GM13976 (cell line): ENCODE measurements at regions not wholly inside any gene's neighbourhood (a gene's known extent, or its start where the extent isn't known, plus 50 kb on each side); places are given as distances from the start of the nearest gene placed in this dataset.
"Not testable (repeated sequence)": the region's sequence is repeated elsewhere in the genome, so short reads cannot be mapped to it uniquely, and the experiment has no call there.

Source experiments
- DNase-seq: peaks from one replicate; pipeline ENCODE4 v3.0.0; 2012; ENCODE audit warnings: low spot score
- CTCF ChIP-seq: IDR thresholded peaks from 2 replicates; pipeline ENCODE4 v1.5.1; 2012; ENCODE audit warnings: borderline replicate concordance, mild to moderate bottlenecking; ENCODE audit not compliant: insufficient read depth; ENCODE audit errors: extremely low read depth, missing control alignments, control extremely low read depth
- in situ Hi-C: fragments of 300-500 bp; cut with MboI; formaldehyde crosslinking; loops from one replicate; pipeline ENCODE4 v1.12.0; 2022; ENCODE audit warnings: low sequenced_read_pairs, mixed read lengths, inconsistent platforms; ENCODE audit not compliant: unreplicated experiment

GRCh38 chr4:132094017-132094416, 1055.1 kb upstream of the PCDH10 start:
- no peak for TF ChIP-seq CTCF
- DNase-seq = no peak
- in situ Hi-C loops = no loop called here

GRCh38 chr4:132097041-132097440, 1052.1 kb upstream of the PCDH10 start:
- in situ Hi-C loops = no loop called here
- TF ChIP-seq CTCF = no peak
- no peak for DNase-seq

DNA sequence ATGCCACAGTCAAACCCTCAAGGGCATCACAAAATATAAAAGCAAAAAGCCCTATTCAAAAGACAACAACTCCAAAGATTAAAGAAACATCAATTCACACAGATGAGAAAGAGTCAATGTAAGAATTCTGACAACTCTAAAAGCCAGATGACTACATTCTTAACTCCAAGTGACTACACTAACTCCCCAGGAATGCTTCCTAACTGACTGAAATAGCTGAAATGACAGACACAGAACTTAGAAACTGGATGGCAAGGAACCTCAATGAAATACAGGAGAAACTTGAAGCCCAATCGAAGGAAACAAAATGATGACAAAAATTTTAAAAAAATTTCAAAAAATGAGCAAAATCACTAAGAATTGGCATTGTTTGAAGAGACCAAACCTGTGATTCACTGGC, 1047.6 kb upstream of the PCDH10 start:
- TF ChIP-seq CTCF = no peak
- in situ Hi-C loops = no loop called here

DNA sequence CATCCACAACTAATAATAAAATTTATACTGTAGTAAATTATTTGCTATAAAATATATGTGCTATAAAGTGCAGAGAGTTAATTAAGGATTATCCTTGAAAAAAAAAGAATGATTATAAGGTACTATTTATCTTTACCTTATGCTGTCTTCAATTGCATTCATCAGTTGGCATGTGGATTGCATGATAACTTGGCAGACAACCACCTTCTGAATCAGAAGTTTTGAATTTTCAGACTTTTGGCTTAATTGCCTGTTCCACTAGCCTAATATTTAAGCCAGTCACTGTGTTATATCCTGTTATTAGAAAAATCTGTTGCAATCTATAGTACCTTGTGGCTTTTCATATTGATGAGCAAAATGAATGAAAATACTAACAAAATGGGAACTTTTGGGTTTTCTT, 1040.3 kb upstream of the PCDH10 start:
- no peak for DNase-seq
- TF ChIP-seq CTCF = no peak
- in situ Hi-C loops = no loop called here

More for the DNA sequence above, 1047.6 kb upstream of the PCDH10 start:
- no peak for DNase-seq

DNA sequence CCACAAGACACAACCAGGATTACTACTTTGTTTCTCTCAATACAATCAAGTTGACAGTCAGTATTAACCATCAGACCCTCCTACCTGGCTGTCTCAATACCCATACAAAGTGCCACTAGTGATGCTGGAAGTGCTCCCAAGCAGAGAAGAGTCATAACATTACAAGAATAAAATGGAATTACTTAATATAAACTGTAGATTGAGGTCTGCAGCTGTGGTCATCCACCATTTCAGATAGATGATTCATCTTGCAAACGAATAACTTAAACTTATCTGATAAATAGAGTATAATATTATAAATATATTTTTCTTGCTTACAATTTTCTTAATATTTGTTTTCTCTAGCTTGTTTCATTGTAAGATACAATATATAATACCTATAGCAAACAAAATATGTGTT, 1034.2 kb upstream of the PCDH10 start:
- TF ChIP-seq CTCF = no peak
- DNase-seq = no peak
- in situ Hi-C loops = no loop called here

DNA sequence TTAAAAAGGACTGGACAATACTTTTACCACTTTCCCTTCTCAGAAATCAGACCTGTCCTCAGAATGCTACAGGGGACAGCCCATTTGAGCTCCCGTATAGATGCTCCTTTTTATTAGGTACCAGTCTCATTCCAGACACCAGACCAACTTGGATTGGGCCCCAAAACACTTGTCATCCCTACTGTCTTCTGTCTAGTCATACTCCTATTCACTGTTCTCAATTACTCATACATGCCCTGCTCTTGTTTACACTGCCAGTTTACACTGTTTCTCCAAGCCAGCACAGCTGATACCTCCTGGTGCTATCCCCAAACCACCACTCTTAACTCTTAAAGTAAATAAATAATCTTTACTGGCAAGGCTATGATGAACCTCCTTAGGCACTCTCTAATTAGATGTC, 1026.4 kb upstream of the PCDH10 start:
- DNase-seq, in situ Hi-C loops: not testable (repeated sequence)

GRCh38 chr4:132123870-132124623, 1025.0 kb upstream of the PCDH10 start:
- no peak for TF ChIP-seq CTCF
- DNase-seq = no peak

More at GRCh38 chr4:132123870-132124623, 1025.0 kb upstream of the PCDH10 start:
- in situ Hi-C loops = no loop called here
